ENCODE measurements at regions not wholly inside any gene's neighbourhood (a gene's known extent, or its start where the extent isn't known, plus 50 kb on each side); places are given as distances from the start of the nearest gene placed in this dataset.
"Not testable (repeated sequence)": the region's sequence is repeated elsewhere in the genome, so short reads cannot be mapped to it uniquely, and the experiment has no call there.

- TF ChIP-seq CTCF, POLR2A (IDR thresholded peaks at IDR 0.05): not testable (repeated sequence)
Observed at GRCh38 chr7:13817230-13817629, 172.2 kb downstream of the ETV1 start.

All from heart left ventricle (tissue), 13 donors.